Cerebellar nuclear complex (tissue), 1 donor: ENCODE measurements at regions not wholly inside any gene's neighbourhood (a gene's known extent, or its start where the extent isn't known, plus 50 kb on each side); places are given as distances from the start of the nearest gene placed in this dataset.

Experiments used
- DNase-seq, 2 experiments: peaks; one replicate each; lab custom pipeline; 2025; lab: John Stamatoyannopoulos, UW

DNA sequence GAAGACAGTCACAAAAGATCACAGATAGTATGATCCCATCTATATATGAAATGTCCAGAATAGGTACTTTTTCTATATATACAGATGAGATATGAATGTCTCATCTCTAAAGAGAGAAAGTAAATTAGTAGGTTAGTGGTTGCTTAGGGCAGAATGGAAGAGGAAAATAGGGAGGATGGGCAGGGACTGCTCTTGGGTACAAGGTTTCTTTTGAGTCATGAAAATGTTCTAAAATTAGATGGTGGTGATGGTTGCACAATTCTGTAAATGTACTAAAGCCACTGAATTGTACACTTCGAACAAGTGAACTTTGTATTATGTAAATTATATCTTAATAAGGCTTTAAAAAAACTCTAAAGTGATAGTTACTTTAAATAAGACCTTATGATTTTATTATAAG lies 59.6 kb upstream of the GRAMD2B start:
- DNase-seq: no peak

DNA sequence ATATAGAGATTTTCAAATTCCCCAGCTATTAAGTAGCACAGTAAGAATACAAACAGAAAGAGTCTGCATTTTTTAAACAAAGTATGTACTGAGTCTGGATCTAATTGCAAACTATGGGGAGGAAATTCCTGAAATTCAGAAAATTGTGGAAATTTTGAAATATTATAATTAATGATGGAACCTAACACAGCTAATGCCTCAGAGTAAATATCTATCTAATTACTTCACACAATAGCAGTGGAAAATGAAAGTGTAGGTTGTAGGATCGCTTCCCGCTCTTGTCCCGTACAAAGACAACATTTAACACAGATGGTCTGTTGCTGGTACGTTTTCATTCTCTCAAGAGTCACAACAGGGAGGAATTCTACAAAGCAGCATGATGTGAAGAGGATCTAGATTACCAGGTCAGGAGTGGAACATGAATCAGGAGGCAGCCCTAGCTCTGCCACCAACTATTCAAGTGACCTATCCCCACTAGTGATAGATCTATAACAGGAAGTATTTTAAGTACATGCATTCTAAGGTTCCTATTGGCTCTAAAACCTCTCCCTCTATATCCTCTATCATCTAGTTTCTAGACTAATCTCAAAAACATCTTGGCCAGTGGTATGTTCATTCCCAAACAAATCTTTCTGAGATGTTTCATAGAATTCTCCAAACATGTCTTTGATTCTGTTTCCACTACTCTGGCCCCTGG lies 58.9 kb upstream of the GRAMD2B start:
- DNase-seq: no peak

DNA sequence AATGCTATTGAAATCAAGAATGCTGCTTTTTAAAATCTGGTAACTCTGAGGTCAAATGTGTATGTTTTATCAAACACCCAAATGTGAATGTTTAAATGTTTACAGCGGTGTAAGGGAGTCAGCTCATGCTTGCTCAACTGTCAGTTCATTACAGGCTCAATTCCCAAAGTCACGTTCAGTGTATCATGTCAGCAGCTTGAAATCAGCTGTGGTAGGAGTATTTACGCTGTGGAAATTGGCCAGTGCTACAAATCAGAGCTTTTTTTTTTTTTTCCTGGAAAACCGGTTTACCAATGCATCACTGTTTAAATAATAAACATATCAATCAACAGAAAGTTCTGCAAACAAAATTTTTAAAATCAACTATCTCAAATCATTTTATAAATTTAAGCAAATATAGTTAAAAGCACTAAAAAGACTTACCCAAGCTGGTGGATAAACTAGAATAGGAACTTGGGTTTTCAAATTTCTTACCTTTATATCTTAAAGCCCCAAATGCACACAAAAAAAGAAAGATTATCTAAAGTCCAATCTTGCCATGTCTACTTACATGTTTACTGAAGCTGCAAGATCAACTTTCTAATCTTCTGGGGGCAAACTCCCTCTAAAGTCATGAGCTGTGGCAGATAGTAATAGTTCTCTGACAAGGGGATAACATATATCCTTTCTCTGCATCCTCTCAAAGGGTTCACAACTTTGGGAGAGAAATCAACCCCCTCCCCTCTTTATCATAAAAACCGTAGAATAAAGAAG lies 57.6 kb upstream of the GRAMD2B start:
- DNase-seq: no peak

DNA sequence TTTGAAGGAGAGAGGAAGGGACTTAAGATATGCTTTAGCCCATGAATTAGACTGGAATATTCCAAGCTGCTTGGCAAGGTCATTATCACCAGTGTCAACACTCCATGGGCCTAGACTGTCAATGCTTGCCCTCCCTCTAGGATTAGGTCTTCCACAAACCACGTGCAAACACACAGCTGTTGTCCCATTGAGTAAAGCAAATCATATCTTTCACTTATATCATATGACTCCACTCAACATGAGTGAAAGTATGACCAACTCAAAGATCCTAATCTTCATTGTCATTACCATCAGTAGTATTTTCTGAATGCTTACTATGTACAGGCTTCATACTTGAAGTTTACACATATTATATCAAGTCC lies 57.0 kb upstream of the GRAMD2B start:
- DNase-seq: no peak

DNA sequence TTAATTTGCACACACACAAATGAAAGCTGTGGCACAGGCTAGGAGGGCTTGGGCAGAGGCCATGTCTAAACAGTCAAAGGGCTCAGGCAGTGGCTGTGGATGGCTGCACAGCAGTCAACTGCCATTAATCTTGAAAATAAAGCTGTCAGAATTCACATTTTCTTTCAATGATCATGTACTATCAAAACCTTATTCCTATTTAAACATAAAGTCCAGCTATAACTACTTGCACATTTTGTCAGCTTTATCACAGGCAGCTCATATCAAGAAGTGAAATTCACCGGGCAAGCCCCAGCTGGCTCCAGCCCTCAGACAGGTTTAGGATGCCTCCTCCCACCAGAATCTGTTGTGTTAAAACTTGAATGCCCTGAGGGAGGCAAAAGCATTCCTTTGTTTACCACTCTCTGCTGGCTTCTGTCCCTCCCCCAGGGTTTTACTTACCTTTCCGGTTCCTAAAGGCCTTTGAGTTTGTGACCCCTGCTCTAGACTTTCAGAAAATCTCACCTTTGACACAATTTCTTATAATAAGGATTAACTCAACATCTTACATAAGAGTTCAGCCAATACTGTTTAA lies 54.9 kb upstream of the GRAMD2B start:
- no peak for DNase-seq

DNA sequence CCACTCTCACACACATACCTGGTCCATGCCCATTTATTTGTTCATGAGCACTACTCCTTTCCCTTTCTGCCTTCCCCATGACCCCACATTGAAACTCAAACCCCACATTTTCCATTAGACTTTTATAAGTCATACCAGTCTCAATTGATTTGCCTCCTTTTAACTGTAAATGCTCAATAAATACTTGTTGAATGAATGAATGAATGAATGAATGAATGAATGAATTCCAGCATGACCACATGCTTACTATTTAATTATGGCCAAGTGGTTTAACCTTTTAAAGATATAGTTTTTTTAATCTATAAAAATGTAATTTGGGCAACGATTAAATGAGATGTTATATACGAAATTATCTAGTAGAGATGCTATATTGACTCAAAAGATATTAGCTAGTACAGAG lies 54.1 kb upstream of the GRAMD2B start:
- no peak for DNase-seq

DNA sequence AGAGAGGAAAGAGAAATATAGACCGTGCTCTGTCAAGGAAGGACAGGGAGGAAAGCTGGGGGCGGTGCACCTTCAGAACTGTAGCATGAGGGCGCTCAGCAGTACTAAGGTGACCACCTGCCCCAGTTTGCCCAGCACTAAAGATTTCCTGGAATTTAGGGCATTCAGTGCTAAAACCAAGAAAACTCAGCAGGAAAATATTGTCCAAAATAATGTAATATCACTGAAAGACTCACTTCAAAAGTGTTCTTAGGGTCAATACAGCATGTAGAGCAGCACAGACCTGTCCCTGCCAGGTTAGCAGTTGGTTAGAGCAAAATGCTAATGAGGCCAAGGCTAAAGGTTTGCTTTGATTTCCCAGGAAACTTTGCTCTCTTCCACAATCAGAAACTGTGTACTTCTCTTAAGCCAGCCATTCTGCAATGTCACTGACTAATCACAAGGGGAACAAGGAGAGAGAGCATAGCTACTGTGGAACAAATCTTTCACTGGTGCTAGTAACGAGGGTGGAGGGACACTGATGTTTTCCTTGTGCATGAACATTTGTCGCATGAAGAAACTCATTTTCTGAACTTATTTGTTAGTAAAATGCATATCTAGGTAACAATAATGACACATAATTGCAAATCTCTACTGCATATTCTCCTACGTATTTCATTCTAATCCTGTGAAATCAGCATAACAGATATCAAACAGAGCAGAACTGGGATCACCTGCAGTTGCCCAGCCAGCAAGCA lies 53.0 kb upstream of the GRAMD2B start:
- no peak for DNase-seq

DNA sequence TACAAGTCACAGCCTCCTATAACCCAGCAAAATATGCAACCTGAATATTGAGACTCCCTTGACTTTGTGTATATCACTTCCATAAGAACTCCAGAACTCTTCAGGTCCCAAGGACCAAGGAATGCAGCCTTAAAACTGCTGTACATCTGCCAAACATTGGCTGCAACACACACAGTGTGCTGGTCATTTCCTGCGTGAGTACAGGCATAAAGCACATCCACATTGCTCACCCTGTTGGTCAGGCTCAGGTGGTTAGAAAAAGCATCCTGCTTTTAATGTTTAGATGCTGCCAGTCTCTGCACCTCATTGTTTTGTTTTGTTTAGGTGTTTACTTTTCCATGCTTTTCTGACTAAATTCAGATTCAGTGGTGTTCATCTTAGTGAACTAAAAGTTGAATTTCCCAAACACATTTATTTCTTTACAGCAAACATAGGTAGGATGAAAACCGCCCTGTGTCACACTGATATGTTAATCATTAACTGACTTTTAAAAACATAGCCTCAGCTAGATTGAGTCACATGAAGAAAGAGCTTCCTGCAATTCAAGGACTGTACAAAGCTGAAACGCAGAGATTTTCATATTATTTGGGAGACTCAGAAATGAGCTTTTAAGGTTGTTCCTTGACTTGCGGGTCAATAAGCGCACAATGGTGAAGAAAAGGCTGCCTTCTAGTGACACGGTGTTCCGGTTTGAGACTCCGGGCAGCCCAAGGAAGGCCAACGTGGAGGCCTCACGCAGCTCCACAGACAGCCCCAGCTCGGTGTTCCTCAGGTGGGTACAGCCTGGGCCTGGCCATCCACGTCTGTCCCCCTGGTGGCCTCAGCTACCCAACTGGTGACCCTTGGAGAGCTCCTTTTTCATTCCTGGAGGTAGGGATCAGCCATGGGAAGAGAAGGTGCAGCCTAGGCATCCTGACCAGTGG lies 52.2 kb upstream of the GRAMD2B start:
- no peak for DNase-seq

DNA sequence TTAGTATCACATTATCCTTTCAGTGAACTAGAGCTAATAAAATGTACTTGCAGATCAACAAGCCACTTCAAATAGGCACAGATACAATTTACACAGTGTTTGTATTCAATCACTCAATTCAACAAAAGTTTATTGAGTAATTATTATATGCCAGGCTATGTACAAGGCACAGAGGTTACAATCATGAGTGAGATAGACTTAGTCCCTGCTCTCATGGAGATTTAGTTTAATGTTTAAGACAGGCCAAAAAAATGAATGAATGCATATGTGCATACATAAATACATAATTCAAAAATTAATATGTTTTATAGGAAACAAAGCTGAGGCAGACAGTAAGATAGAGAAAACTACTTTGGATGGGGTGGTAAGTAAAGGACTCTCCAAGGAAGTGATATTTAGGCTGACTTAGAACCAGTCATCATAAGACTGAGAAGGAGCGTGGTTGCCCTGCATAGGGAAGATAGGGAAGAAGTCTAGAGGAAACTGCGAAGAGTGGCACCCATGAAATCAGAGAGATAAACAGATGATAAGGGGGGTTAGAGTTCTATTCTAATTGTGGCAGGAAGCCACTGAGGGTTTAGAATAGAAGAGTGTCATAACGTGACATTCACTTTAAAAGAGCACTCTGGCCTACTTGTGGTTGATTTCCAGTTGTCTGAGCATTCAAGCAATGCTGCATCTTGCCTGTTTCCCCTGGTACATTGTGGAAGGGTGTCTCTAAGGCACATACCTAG lies 49.7 kb upstream of the GRAMD2B start:
- no peak for DNase-seq
